ENCODE measurements at regions not wholly inside any gene's neighbourhood (a gene's known extent, or its start where the extent isn't known, plus 50 kb on each side); places are given as distances from the start of the nearest gene placed in this dataset.

GRCh38 chr10:128992770-128993169 is 474.3 kb upstream of the MGMT start:
- TF ChIP-seq POLR2A (IDR thresholded peaks at IDR 0.05) (no peak), CTCF (IDR thresholded peaks at IDR 0.05) (no peak)
